SK-N-SH (cell line): ENCODE measurements at regions not wholly inside any gene's neighbourhood (a gene's known extent, or its start where the extent isn't known, plus 50 kb on each side); places are given as distances from the start of the nearest gene placed in this dataset.

Experiments used
- CTCF ChIP-seq: fragments of 200-600 bp; sonication (generic); IDR thresholded peaks from 2 replicates; pipeline ENCODE4 v1.6.1; 2017; ENCODE audit warnings: antibody characterized with exemption, mild to moderate bottlenecking, moderate library complexity
- EP300 ChIP-seq, 2 experiments: IDR thresholded peaks; 2 replicates each; pipeline versions ENCODE4 v1.4.0 to v1.6.1; 2012; ENCODE audit warnings: borderline replicate concordance in 1 of 2, low read depth in 1 of 2, low read length in 1 of 2
- EZH2phosphoT487 ChIP-seq: fragments of 200-600 bp; sonication (generic); IDR thresholded peaks from 2 replicates; pipeline ENCODE4 v1.6.1; 2017; ENCODE audit warnings: low read depth, mixed run types, mild to moderate bottlenecking, antibody characterized with exemption, moderate library complexity, borderline replicate concordance
- MEF2A ChIP-seq: IDR thresholded peaks from 2 replicates; pipeline ENCODE4 v1.4.0; 2012; ENCODE audit warnings: low read depth, borderline replicate concordance
- RCOR1 ChIP-seq: fragments of 150-350 bp; IDR thresholded peaks from 2 replicates; pipeline ENCODE4 v1.6.1; 2017; ENCODE audit warnings: antibody characterized with exemption, low read length
- USF2 ChIP-seq: fragments of 150-350 bp; IDR thresholded peaks from 2 replicates; pipeline ENCODE4 v1.6.1; 2017; ENCODE audit warnings: antibody characterized with exemption, low read length, low read depth, borderline replicate concordance
- YY1 ChIP-seq: IDR thresholded peaks from 2 replicates; pipeline ENCODE4 v1.4.0; 2012; ENCODE audit warnings: low read depth, mild to moderate bottlenecking

- TF ChIP-seq USF2 (no peak), CTCF (no peak), EZH2phosphoT487 (no peak), MEF2A (no peak), YY1 (no peak), RCOR1 (no peak), EP300 (IDR thresholded peaks at IDR 0.05; ENCODE audit: borderline replicate concordance in 1 of 2, low read depth in 1 of 2, low read length in 1 of 2) (no peak)
Measured at GRCh38 chrX:146041741-146042140, 224.1 kb downstream of the SLITRK2 start.
